ENCODE measurements at regions not wholly inside any gene's neighbourhood (a gene's known extent, or its start where the extent isn't known, plus 50 kb on each side); places are given as distances from the start of the nearest gene placed in this dataset.

- no peak for DNase-seq
Observed at GRCh38 chr5:115686051-115686737, 60.4 kb upstream of the TMED7 start.

DNA sequence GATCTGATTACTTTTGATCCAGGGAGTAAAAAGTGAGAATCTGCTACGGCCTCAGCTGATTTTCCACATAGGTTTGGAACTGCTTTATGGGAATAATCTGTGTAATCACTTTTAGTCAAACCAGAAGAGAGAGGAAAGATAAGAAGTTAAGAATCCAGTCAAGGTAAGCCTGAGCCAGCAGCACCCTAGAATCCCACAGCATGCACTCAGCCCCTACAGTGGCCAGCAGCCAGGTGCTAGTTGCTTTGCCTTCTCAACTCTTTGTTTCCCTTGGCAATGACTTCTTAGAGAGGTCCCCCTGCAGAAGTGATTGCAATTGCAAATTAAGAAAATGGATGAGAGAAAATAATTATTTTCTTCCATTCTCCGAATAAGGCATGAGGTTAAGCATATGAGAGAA is 59.7 kb upstream of the TMED7 start:
- DNase-seq, result no peak

DNA sequence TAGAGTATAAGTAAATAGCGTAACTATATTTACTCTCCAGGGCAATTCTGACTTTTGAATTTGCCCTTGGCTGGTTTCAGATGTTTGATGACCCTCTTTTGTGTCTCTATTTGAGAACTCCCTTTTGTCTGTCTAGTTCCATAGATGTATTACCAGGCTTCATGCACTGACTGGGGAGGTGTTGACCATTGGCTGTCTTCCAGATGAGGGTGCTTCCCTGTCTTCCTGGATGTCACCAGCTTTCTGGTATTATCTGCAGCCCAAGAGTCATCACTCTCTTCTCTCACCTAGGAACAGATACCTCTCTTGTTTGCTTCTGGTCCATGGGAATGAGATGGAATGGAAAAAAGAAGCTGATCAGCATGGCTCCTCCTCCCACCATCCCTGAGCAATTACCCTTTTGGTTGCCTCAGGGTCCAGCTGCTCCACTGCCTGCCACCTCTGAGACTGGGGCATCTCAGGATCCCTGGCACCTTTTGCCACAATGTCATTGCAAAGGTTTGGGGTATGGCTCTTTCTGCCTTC is 58.7 kb upstream of the TMED7 start:
- no peak for DNase-seq

DNA sequence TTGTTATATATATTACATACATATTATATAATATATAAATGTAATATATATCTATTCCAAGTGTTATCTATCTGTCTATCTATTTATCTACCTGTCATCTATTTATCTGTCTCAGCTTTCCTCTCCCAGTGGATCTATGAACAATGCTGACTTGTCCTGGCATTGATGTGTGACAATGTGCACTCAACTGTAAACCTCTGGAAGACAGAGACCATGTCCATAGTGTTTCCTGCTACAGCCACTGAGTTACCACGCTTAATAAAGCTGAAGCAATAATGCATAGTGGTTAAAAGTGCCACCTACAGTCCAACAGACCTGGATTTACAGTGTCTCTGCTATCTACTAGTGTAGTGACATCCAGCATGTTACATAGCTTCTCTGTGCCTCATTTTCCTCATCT is 57.2 kb upstream of the TMED7 start:
- DNase-seq, result no peak
